GM12878 (cell line): ENCODE measurements at regions not wholly inside any gene's neighbourhood (a gene's known extent, or its start where the extent isn't known, plus 50 kb on each side); places are given as distances from the start of the nearest gene placed in this dataset.

Experiments
- ATAC-seq: fragments of 200-7000 bp; cut with Tn5 transposase; 3 replicates; pipeline ENCODE4 v1.9.1; 2020; ENCODE audit warnings: mild to moderate bottlenecking, moderate library complexity
- BruUV-seq: library from RNA; stranded (reverse); fragments of 400-500 nt; replicated peaks from 2 replicates; lab custom pipeline; 2021; lab: Mats Ljungman, UMichigan
- CTCF ChIA-PET: fragments of 300-600 bp; sonication (Branson Sonifier 250); formaldehyde crosslinking; extraction: SDS; loops from one replicate; lab custom pipeline; 2021; ENCODE audit warnings: inconsistent platforms; lab: Yijun Ruan, JAX
- POLR2A ChIA-PET: fragments of 350-600 bp; formaldehyde crosslinking; extraction: SDS; loops from one replicate; lab custom pipeline; 2021; ENCODE audit warnings: inconsistent platforms; lab: Charles Lee
- RAD21 ChIA-PET: fragments of 300-600 bp; sonication (Branson Sonifier 250); formaldehyde crosslinking; loops from one replicate; lab custom pipeline; 2023; ENCODE audit warnings: antibody characterized with exemption; ENCODE audit not compliant: unreplicated experiment; lab: Charles Lee
- SMC1A ChIA-PET: fragments of 300-600 bp; sonication (Branson Sonifier 250); formaldehyde crosslinking; loops from one replicate; lab custom pipeline; 2023; ENCODE audit not compliant: unreplicated experiment, uncharacterized antibody; lab: Charles Lee
- DNase-seq: peaks from one replicate; pipeline ENCODE4 v3.0.0-alpha.2; 2011; ENCODE audit warnings: low read depth, low spot score
- FAIRE-seq: peaks from 3 replicates; lab custom pipeline; 2011; peaks lifted over from hg19 to GRCh38; lab: Jason Lieb, UNC
- H2AFZ ChIP-seq: 2 replicates; pipeline ENCODE4 v1.6.0; 2011; ENCODE audit warnings: low read depth, low read length, control low read depth; ENCODE audit not compliant: control insufficient read depth
- H3K27ac ChIP-seq: 2 replicates; pipeline ENCODE4 v1.5.1; 2011; ENCODE audit warnings: control low read depth; ENCODE audit not compliant: control insufficient read depth, insufficient read depth
- H3K27me3 ChIP-seq, 2 experiments: replicated peaks in 1 of 2; 2 replicates each; pipeline versions ENCODE4 v1.6.0 to v1.6.1; 2011; ENCODE audit warnings: low read length in 1 of 2; ENCODE audit not compliant: control insufficient read depth in 2 of 2, insufficient read depth in 2 of 2
- H3K36me3 ChIP-seq, 2 experiments: 2 replicates each; pipeline ENCODE4 v1.5.1; 2011; ENCODE audit warnings: low read length in 1 of 2; ENCODE audit not compliant: control insufficient read depth in 2 of 2, insufficient read depth in 2 of 2
- H3K4me1 ChIP-seq: 2 replicates; pipeline ENCODE4 v1.6.1; 2011; ENCODE audit warnings: mild to moderate bottlenecking, low read length, moderate library complexity, mixed read lengths; ENCODE audit not compliant: control insufficient read depth, insufficient read depth
- H3K4me2 ChIP-seq: 2 replicates; pipeline ENCODE4 v1.6.0; 2011; ENCODE audit warnings: control low read depth; ENCODE audit not compliant: control insufficient read depth, insufficient read depth
- H3K4me3 ChIP-seq: fragments of 200-600 bp; sonication (generic); 2 replicates; pipeline ENCODE4 v1.5.1; 2016
- H3K79me2 ChIP-seq: 2 replicates; pipeline ENCODE4 v1.6.0; 2011; ENCODE audit warnings: low read length; ENCODE audit not compliant: control insufficient read depth, insufficient read depth
- H3K9ac ChIP-seq: 2 replicates; pipeline ENCODE4 v1.8.0; 2011; ENCODE audit warnings: low read length, control low read depth, mixed read lengths; ENCODE audit not compliant: control insufficient read depth, insufficient read depth
- H3K9me3 ChIP-seq: replicated peaks from 3 replicates; pipeline ENCODE4 v1.5.1; 2011; ENCODE audit warnings: mild to moderate bottlenecking, low read length; ENCODE audit not compliant: control insufficient read depth, insufficient read depth
- H4K20me1 ChIP-seq: 2 replicates; pipeline ENCODE4 v1.6.0; 2011; ENCODE audit not compliant: control insufficient read depth, insufficient read depth
- BACH1 ChIP-seq: fragments of 450-650 bp; IDR thresholded peaks from 2 replicates; pipeline ENCODE4 v1.6.1; 2017; ENCODE audit warnings: mild to moderate bottlenecking, borderline replicate concordance
- GABPA ChIP-seq: IDR thresholded peaks from 2 replicates; pipeline ENCODE4 v1.6.1; 2014; ENCODE audit warnings: antibody characterized with exemption, low read depth, mild to moderate bottlenecking, inconsistent platforms
- KDM1A ChIP-seq: fragments of 200-600 bp; sonication (generic); IDR thresholded peaks from 2 replicates; pipeline ENCODE4 v1.6.1; 2016; ENCODE audit warnings: borderline replicate concordance
- MLLT1 ChIP-seq: fragments of 450-650 bp; IDR thresholded peaks from 2 replicates; pipeline ENCODE4 v1.6.1; 2016; ENCODE audit warnings: mild to moderate bottlenecking
- MYB ChIP-seq: fragments of 150-350 bp; IDR thresholded peaks from 2 replicates; pipeline ENCODE4 v1.6.1; 2014; ENCODE audit warnings: mild to moderate bottlenecking, low read depth, low read length, borderline replicate concordance
- NFXL1 ChIP-seq: fragments of 450-650 bp; IDR thresholded peaks from 2 replicates; pipeline ENCODE4 v1.6.1; 2017; ENCODE audit warnings: antibody characterized with exemption, mild to moderate bottlenecking, borderline replicate concordance
- NRF1 ChIP-seq: conservative IDR thresholded peaks from 2 replicates; pipeline ENCODE4 v1.6.1; 2011; ENCODE audit warnings: mild to moderate bottlenecking, low read depth, low read length, improper control_type of control experiment
- SMAD1 ChIP-seq: fragments of 450-650 bp; IDR thresholded peaks from 2 replicates; pipeline ENCODE4 v1.6.1; 2018; ENCODE audit warnings: mild to moderate bottlenecking, low read depth; ENCODE audit not compliant: partially characterized antibody
- ZZZ3 ChIP-seq: IDR thresholded peaks from 2 replicates; pipeline ENCODE4 v1.6.1; 2011; ENCODE audit warnings: low read depth; ENCODE audit not compliant: control insufficient read depth, insufficient read length
- in situ Hi-C: fragments of 300-500 bp; cut with MboI; formaldehyde crosslinking; loops from 9 replicates; pipeline ENCODE4 v1.14.3; 2018; ENCODE audit warnings: mixed read lengths
- intact Hi-C: fragments of 100-400 bp; cut with micrococcal nuclease; formaldehyde crosslinking; loops from one replicate; pipeline ENCODE4 v1.14.2; 2022; ENCODE audit not compliant: unreplicated experiment
- TF ChIP-seq, protein P1 (sequence below): IDR thresholded peaks from 2 replicates; pipeline ENCODE4 v1.6.1; 2011; ENCODE audit warnings: borderline replicate concordance, low read depth, mild to moderate bottlenecking, moderate library complexity, mixed read lengths, low read length; ENCODE audit not compliant: insufficient read depth; ENCODE audit errors: extremely low read length

- TF ChIP-seq NFXL1 (no peak), GABPA (no peak), MYB (no peak)
Measured at GRCh38 chr1:190001187-190001586, 476.5 kb downstream of the BRINP3 start (continued).

GRCh38 chr1:190003376-190003775 is 474.3 kb downstream of the BRINP3 start:
- intact Hi-C loops: no loop called here
- SMC1A ChIA-PET: no interaction called here

More at GRCh38 chr1:190003376-190003775, 474.3 kb downstream of the BRINP3 start:
- H3K4me3 ChIP-seq: no peak overlapping the region
- TF ChIP-seq, protein P1, sequence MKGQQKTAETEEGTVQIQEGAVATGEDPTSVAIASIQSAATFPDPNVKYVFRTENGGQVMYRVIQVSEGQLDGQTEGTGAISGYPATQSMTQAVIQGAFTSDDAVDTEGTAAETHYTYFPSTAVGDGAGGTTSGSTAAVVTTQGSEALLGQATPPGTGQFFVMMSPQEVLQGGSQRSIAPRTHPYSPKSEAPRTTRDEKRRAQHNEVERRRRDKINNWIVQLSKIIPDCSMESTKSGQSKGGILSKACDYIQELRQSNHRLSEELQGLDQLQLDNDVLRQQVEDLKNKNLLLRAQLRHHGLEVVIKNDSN: no peak
- TF ChIP-seq MLLT1: no peak
- no peak for TF ChIP-seq SMAD1
- no peak for TF ChIP-seq KDM1A
- TF ChIP-seq NRF1: no peak
- no peak for TF ChIP-seq ZZZ3
- TF ChIP-seq BACH1: no peak
- no peak overlapping the region for H3K27ac ChIP-seq
- no TSS peak for BruUV-seq
- H3K4me2 ChIP-seq: no peak overlapping the region
- H3K27me3 ChIP-seq: no peaks in the 10 kb centered on the region
- ChIA-PET CTCF (no interaction called here), RAD21 (no interaction called here), POLR2A (no interaction called here)
- H4K20me1 ChIP-seq: no peaks in the 10 kb centered on the region
- in situ Hi-C loops: no loop called here
- no peaks in the 10 kb centered on the region for H3K36me3 ChIP-seq
- H3K79me2 ChIP-seq: no peaks in the 10 kb centered on the region
- FAIRE-seq (no peak), ATAC-seq (no peak), DNase-seq (no peak)
- no peak overlapping the region for H3K9ac ChIP-seq
- H3K9me3 ChIP-seq: no peaks in the 10 kb centered on the region
- H3K4me1 ChIP-seq: no peaks in the 10 kb centered on the region
- H2AFZ ChIP-seq: no peak overlapping the region
